H1 (cell line): ENCODE measurements at regions not wholly inside any gene's neighbourhood (a gene's known extent, or its start where the extent isn't known, plus 50 kb on each side); places are given as distances from the start of the nearest gene placed in this dataset.

ENCODE experiments used
- CTCF ChIA-PET: fragments of 300-600 bp; sonication (Branson Sonifier 250); formaldehyde crosslinking; loops from one replicate; lab custom pipeline; 2021; ENCODE audit not compliant: partially characterized antibody; lab: Charles Lee
- POLR2A ChIA-PET: fragments of 300-600 bp; sonication (Branson Sonifier 250); formaldehyde crosslinking; loops from one replicate; lab custom pipeline; 2021; ENCODE audit warnings: inconsistent platforms; ENCODE audit not compliant: partially characterized antibody; lab: Charles Lee
- DNase-seq, 2 experiments: peaks; one replicate each; pipeline versions ENCODE4 v3.0.0 to v3.0.0-alpha.2; 2010 to 2022; ENCODE audit warnings: low spot score in 2 of 2, low read depth in 1 of 2, mixed read lengths in 1 of 2
- FAIRE-seq: peaks from 2 replicates; lab custom pipeline; 2011; peaks lifted over from hg19 to GRCh38; lab: Jason Lieb, UNC
- H2AFZ ChIP-seq: 2 replicates; pipeline ENCODE4 v1.8.1; 2012; ENCODE audit warnings: low read length, inconsistent platforms
- H2AK5ac ChIP-seq: 2 replicates; pipeline ENCODE4 v1.6.1; 2013; ENCODE audit warnings: low read depth, low read length
- H2BK120ac ChIP-seq: replicated peaks from 2 replicates; pipeline ENCODE3; 2013; ENCODE audit warnings: low read depth, low read length, inconsistent platforms
- H2BK12ac ChIP-seq: 2 replicates; pipeline ENCODE4 v1.6.1; 2013; ENCODE audit warnings: low read depth, low read length
- H2BK15ac ChIP-seq: 2 replicates; pipeline ENCODE4 v1.6.1; 2013; ENCODE audit warnings: low read length
- H2BK20ac ChIP-seq: 2 replicates; pipeline ENCODE4 v1.6.1; 2013; ENCODE audit warnings: low read length
- H2BK5ac ChIP-seq: 2 replicates; pipeline ENCODE4 v1.6.1; 2013; ENCODE audit warnings: low read depth, low read length
- H3K14ac ChIP-seq: 2 replicates; pipeline ENCODE4 v1.6.1; 2013; ENCODE audit warnings: inconsistent platforms; ENCODE audit not compliant: insufficient read length
- H3K18ac ChIP-seq: 2 replicates; pipeline ENCODE4 v1.6.1; 2013; ENCODE audit warnings: low read length; ENCODE audit errors: extremely low read depth
- H3K23ac ChIP-seq: 2 replicates; pipeline ENCODE4 v1.6.1; 2013; ENCODE audit warnings: inconsistent platforms; ENCODE audit not compliant: insufficient read length
- H3K23me2 ChIP-seq: 2 replicates; pipeline ENCODE4 v1.6.1; 2013; ENCODE audit warnings: low read depth, low read length
- H3K27ac ChIP-seq: 2 replicates; pipeline ENCODE4 v1.6.1; 2011; ENCODE audit warnings: low read depth, low read length, inconsistent platforms
- H3K27me3 ChIP-seq, 4 experiments: replicated peaks in 1 of 4; 1 replicate in 1 of 4; 2 replicates in 3 of 4; pipeline versions ENCODE4 v1.6.1 to v1.8.1; 2011 to 2013; ENCODE audit warnings: low read length in 3 of 4, mild to moderate bottlenecking in 3 of 4, inconsistent platforms in 2 of 4, mixed read lengths in 2 of 4, moderate library complexity in 1 of 4; ENCODE audit not compliant: control insufficient read depth in 3 of 4, insufficient read depth in 3 of 4; ENCODE audit errors: extremely low read depth in 1 of 4
- H3K36me3 ChIP-seq, 4 experiments: 2 replicates each; pipeline versions ENCODE4 v1.6.1 to v1.8.1; 2011 to 2013; ENCODE audit warnings: mild to moderate bottlenecking in 4 of 4, low read length in 3 of 4, moderate library complexity in 2 of 4, control low read depth in 1 of 4, inconsistent platforms in 1 of 4; ENCODE audit not compliant: insufficient read depth in 4 of 4, control insufficient read depth in 2 of 4
- H3K4ac ChIP-seq: replicated peaks from 2 replicates; pipeline ENCODE3; 2013; ENCODE audit warnings: low read length, low read depth, mixed read lengths, inconsistent platforms; ENCODE audit not compliant: insufficient read length
- H3K4me1 ChIP-seq, 4 experiments: replicated peaks in 1 of 4; 1 replicate in 1 of 4; 2 replicates in 3 of 4; pipeline versions ENCODE4 v1.6.1 to v1.8.1; 2011 to 2013; ENCODE audit warnings: low read length in 3 of 4, inconsistent platforms in 2 of 4, mixed read lengths in 1 of 4; ENCODE audit not compliant: insufficient read depth in 4 of 4, control insufficient read depth in 3 of 4
- H3K4me2 ChIP-seq, 2 experiments: 2 replicates each; pipeline versions ENCODE4 v1.6.1 to v1.8.1; 2011 to 2013; ENCODE audit warnings: low read depth in 2 of 2, low read length in 2 of 2, control low read depth in 1 of 2, inconsistent platforms in 1 of 2, mild to moderate bottlenecking in 1 of 2; ENCODE audit not compliant: insufficient read depth in 1 of 2
- H3K4me3 ChIP-seq, 4 experiments: fragments of 200-600, 300-600 bp in 1 of 4; sonication (generic), shearing (Covaris generic), sonication (Bioruptor Twin) in 1 of 4; 2 replicates each; pipeline versions ENCODE4 v1.5.1 to v1.8.1; 2011 to 2016; ENCODE audit warnings: low read length in 4 of 4, low read depth in 3 of 4, control low read depth in 2 of 4, inconsistent platforms in 2 of 4, mild to moderate bottlenecking in 2 of 4, mixed read lengths in 1 of 4, moderate library complexity in 1 of 4; ENCODE audit not compliant: insufficient read depth in 2 of 4; ENCODE audit errors: extremely low read depth in 1 of 4
- H3K56ac ChIP-seq: replicated peaks from 2 replicates; pipeline ENCODE3; 2013; ENCODE audit warnings: low read depth, mild to moderate bottlenecking, mixed read lengths, low read length, inconsistent platforms; ENCODE audit not compliant: insufficient read length
- H3K79me1 ChIP-seq: 2 replicates; pipeline ENCODE4 v1.6.1; 2013; ENCODE audit warnings: low read depth, low read length, control low read depth
- H3K79me2 ChIP-seq, 2 experiments: 2 replicates each; pipeline versions ENCODE4 v1.6.1 to v1.8.1; 2012 to 2013; ENCODE audit warnings: low read length in 2 of 2, mild to moderate bottlenecking in 2 of 2, inconsistent platforms in 1 of 2; ENCODE audit not compliant: insufficient read depth in 2 of 2, control insufficient read depth in 1 of 2
- H3K9ac ChIP-seq, 4 experiments: replicated peaks in 1 of 4; 1 replicate in 1 of 4; 2 replicates in 3 of 4; pipeline versions ENCODE4 v1.6.1 to v1.8.1; 2011 to 2013; ENCODE audit warnings: low read depth in 3 of 4, low read length in 3 of 4, control low read depth in 2 of 4, mild to moderate bottlenecking in 2 of 4, moderate library complexity in 2 of 4, inconsistent platforms in 1 of 4; ENCODE audit errors: extremely low read depth in 1 of 4
- H3K9me3 ChIP-seq, 2 experiments: 2 replicates each; pipeline versions ENCODE4 v1.6.1 to v1.8.1; 2012 to 2013; ENCODE audit warnings: mild to moderate bottlenecking in 2 of 2, moderate library complexity in 2 of 2, control low read depth in 1 of 2, inconsistent platforms in 1 of 2, low read depth in 1 of 2, low read length in 1 of 2, mixed read lengths in 1 of 2; ENCODE audit not compliant: insufficient read depth in 2 of 2
- H4K20me1 ChIP-seq, 2 experiments: replicated peaks in 1 of 2; 2 replicates each; pipeline versions ENCODE3 to v1.8.1; 2011 to 2013; ENCODE audit warnings: inconsistent platforms in 2 of 2, low read length in 2 of 2, mild to moderate bottlenecking in 1 of 2; ENCODE audit not compliant: insufficient read depth in 2 of 2, control insufficient read depth in 1 of 2
- H4K5ac ChIP-seq: 2 replicates; pipeline ENCODE4 v1.6.1; 2013; ENCODE audit warnings: low read length, low read depth, mixed read lengths, inconsistent platforms; ENCODE audit not compliant: insufficient read length
- H4K8ac ChIP-seq: 2 replicates; pipeline ENCODE4 v1.8.0; 2013; ENCODE audit warnings: mild to moderate bottlenecking, moderate library complexity, low read length, inconsistent platforms; ENCODE audit not compliant: insufficient read depth; ENCODE audit errors: extremely low read depth
- H4K91ac ChIP-seq: replicated peaks from 2 replicates; pipeline ENCODE3; 2013; ENCODE audit warnings: low read length, mixed read lengths, inconsistent platforms; ENCODE audit not compliant: insufficient read length
- ATF2 ChIP-seq: IDR thresholded peaks from 2 replicates; pipeline ENCODE4 v1.6.1; 2012; ENCODE audit warnings: low read length, inconsistent platforms
- CBX8 ChIP-seq: fragments of 300-800, 300-1000 bp; sonication (generic); IDR thresholded peaks from 2 replicates; pipeline ENCODE4 v1.7.1; 2016; ENCODE audit warnings: low read depth, low read length, borderline replicate concordance
- CEBPB ChIP-seq: IDR thresholded peaks from 2 replicates; pipeline ENCODE4 v1.6.1; 2012; ENCODE audit warnings: low read depth, low read length
- CHD2 ChIP-seq: IDR thresholded peaks from 2 replicates; pipeline ENCODE4 v1.6.1; 2012; ENCODE audit warnings: low read length, improper control_type of control experiment
- CTCF ChIP-seq, 3 experiments: IDR thresholded peaks; 1 replicate in 2 of 3; 2 replicates in 1 of 3; pipeline versions ENCODE4 v1.5.1 to v1.6.1; 2011; ENCODE audit warnings: low read length in 3 of 3, mild to moderate bottlenecking in 3 of 3, inconsistent platforms in 2 of 3, low read depth in 1 of 3, moderate library complexity in 1 of 3; ENCODE audit not compliant: insufficient read depth in 1 of 3; ENCODE audit errors: control extremely low read depth in 1 of 3
- GABPA ChIP-seq: IDR thresholded peaks from 2 replicates; pipeline ENCODE4 v1.6.1; 2011; ENCODE audit warnings: mild to moderate bottlenecking, low read length, moderate library complexity, borderline replicate concordance; ENCODE audit not compliant: insufficient read depth
- GTF2F1 ChIP-seq: IDR thresholded peaks from 2 replicates; pipeline ENCODE4 v1.6.1; 2012; ENCODE audit warnings: low read depth, low read length, improper control_type of control experiment, borderline replicate concordance
- MAFK ChIP-seq: IDR thresholded peaks from 2 replicates; pipeline ENCODE4 v1.6.1; 2012; ENCODE audit warnings: low read depth, mild to moderate bottlenecking, improper control_type of control experiment, low read length
- RBBP5 ChIP-seq: IDR thresholded peaks from 2 replicates; pipeline ENCODE4 v1.7.1; 2012; ENCODE audit warnings: low read depth, mild to moderate bottlenecking, inconsistent platforms, low read length, moderate library complexity, borderline replicate concordance
- TEAD4 ChIP-seq: IDR thresholded peaks from 2 replicates; pipeline ENCODE4 v1.6.1; 2012; ENCODE audit warnings: low read depth, low read length, inconsistent platforms, mixed read lengths
- WGBS, 2 experiments: shearing (Covaris generic) in 1 of 2; methylation state at CpG; one replicate each; pipeline versions ENCODE4 v1.1.6 to v1.1.7; 2013 to 2015; ENCODE audit warnings: low lambda C conversion rate in 2 of 2, mixed read lengths in 2 of 2, inconsistent platforms in 1 of 2, low coverage in 1 of 2, missing lambda C conversion rate in 1 of 2; ENCODE audit not compliant: insufficient replicate concordance in 2 of 2, insufficient coverage in 1 of 2, insufficient read length in 1 of 2; ENCODE audit errors: extremely low coverage in 1 of 2, missing lambda C conversion rate in 1 of 2; 5-methylcytosine and 5-hydroxymethylcytosine counted together

- Histone ChIP-seq H3K4me2 (no peak overlapping the region), H4K91ac (no peak overlapping the region), H3K4ac (no peak overlapping the region), H2AK5ac (no peak overlapping the region), H2BK12ac (no peak overlapping the region), H4K20me1 (no peaks in the 10 kb centered on the region), H3K56ac (no peak overlapping the region), H3K4me3 (no peak overlapping the region), H2BK5ac (no peak overlapping the region), H3K79me2 (no peaks in the 10 kb centered on the region), H4K8ac (no peak overlapping the region), H3K27ac (no peak overlapping the region), H2AFZ (no peak overlapping the region), H3K9ac (no peak overlapping the region), H4K5ac (no peak overlapping the region), H3K23me2 (no peaks in the 10 kb centered on the region; the same call in 1 of the 2 replicates), H2BK15ac (no peak overlapping the region), H3K27me3 (no peaks in the 10 kb centered on the region), H3K79me1 (no peaks in the 10 kb centered on the region), H3K4me1 (no peaks in the 10 kb centered on the region), H3K18ac (no peak overlapping the region), H3K23ac (no peak overlapping the region), H3K9me3 (peaks cover 16 to 40% of the 10 kb centered on the region in 2 experiments; a peak in 3 of 4 replicates), H3K36me3 (no peaks in the 10 kb centered on the region), H2BK120ac (no peak overlapping the region), H2BK20ac (no peak overlapping the region), H3K14ac (no peak overlapping the region)
- DNase-seq (no peak), FAIRE-seq (no peak)
- ChIA-PET CTCF (interaction anchor here (0.8 to 1.2 kb wide), 2 partner anchors 12 to 65 kb away, joined by 3 to 4 read pairs; no protein-coding TSS in a partner anchor), POLR2A (no interaction called here)
- WGBS, 2 experiments, result 87% methylated on average over 1 of the region's 1 CpG; no CpG with 5 or more reads in 1 of the 2 experiments
- TF ChIP-seq CEBPB (no peak), GTF2F1 (no peak), TEAD4 (no peak), CBX8 (no peak), ATF2 (no peak), RBBP5 (no peak), CTCF (IDR thresholded peaks at IDR 0.05; ENCODE audit: control extremely low read depth in 1 of 3, insufficient read depth in 1 of 3, low read depth in 1 of 3, low read length in 3 of 3) (no peak), GABPA (no peak), CHD2 (no peak), MAFK (no peak)
These were observed 93.2 kb upstream of the CST7 start for GRCh38 chr20:24855848-24856247.
